H1 (cell line): ENCODE measurements at regions not wholly inside any gene's neighbourhood (a gene's known extent, or its start where the extent isn't known, plus 50 kb on each side); places are given as distances from the start of the nearest gene placed in this dataset.

Experiments
- CBX5 ChIP-seq: fragments of 300-800, 300-1000 bp; sonication (generic); IDR thresholded peaks from 2 replicates; pipeline ENCODE4 v1.7.1; 2016; ENCODE audit warnings: antibody characterized with exemption, low read length, low read depth
- CHD2 ChIP-seq: IDR thresholded peaks from 2 replicates; pipeline ENCODE4 v1.6.1; 2012; ENCODE audit warnings: low read length, improper control_type of control experiment
- KDM1A ChIP-seq: fragments of 200-600, 300-600 bp; sonication (generic); IDR thresholded peaks from 2 replicates; pipeline ENCODE4 v1.7.1; 2016; ENCODE audit warnings: mild to moderate bottlenecking, low read length, borderline replicate concordance
- RXRA ChIP-seq: IDR thresholded peaks from 2 replicates; pipeline ENCODE4 v1.6.1; 2011; ENCODE audit warnings: low read depth, mild to moderate bottlenecking, low read length, moderate library complexity; ENCODE audit not compliant: insufficient read depth
- TF ChIP-seq, protein P1 (sequence below): fragments of 300-600 bp; sonication (generic); IDR thresholded peaks from 2 replicates; pipeline ENCODE4 v1.7.1; 2012; ENCODE audit warnings: low read length, moderate library complexity, mild to moderate bottlenecking, inconsistent platforms; ENCODE audit not compliant: insufficient replicate concordance

DNA sequence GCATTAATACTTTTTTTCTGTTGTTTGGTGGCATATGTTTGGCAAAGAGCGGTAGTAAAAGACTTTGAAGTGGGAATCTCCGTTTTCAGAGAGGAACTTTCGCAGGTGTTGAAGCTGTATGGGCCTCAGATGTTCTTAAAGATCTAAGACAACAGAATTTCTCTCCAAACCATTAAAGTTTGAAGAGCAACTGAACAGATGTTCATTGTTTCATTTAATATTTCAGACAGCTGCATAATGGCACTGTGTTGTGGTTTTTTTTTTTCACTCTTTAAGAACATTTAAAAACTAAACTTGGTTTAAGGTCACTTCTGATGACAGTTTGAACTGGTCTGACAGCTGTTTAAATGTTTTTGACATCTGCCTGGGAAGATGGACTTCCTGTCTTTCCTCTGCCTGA is 882.7 kb upstream of the PCDH10 start (continued):
- TF ChIP-seq KDM1A (no peak), CHD2 (no peak), CBX5 (no peak), RXRA (no peak)
- TF ChIP-seq, protein P1, sequence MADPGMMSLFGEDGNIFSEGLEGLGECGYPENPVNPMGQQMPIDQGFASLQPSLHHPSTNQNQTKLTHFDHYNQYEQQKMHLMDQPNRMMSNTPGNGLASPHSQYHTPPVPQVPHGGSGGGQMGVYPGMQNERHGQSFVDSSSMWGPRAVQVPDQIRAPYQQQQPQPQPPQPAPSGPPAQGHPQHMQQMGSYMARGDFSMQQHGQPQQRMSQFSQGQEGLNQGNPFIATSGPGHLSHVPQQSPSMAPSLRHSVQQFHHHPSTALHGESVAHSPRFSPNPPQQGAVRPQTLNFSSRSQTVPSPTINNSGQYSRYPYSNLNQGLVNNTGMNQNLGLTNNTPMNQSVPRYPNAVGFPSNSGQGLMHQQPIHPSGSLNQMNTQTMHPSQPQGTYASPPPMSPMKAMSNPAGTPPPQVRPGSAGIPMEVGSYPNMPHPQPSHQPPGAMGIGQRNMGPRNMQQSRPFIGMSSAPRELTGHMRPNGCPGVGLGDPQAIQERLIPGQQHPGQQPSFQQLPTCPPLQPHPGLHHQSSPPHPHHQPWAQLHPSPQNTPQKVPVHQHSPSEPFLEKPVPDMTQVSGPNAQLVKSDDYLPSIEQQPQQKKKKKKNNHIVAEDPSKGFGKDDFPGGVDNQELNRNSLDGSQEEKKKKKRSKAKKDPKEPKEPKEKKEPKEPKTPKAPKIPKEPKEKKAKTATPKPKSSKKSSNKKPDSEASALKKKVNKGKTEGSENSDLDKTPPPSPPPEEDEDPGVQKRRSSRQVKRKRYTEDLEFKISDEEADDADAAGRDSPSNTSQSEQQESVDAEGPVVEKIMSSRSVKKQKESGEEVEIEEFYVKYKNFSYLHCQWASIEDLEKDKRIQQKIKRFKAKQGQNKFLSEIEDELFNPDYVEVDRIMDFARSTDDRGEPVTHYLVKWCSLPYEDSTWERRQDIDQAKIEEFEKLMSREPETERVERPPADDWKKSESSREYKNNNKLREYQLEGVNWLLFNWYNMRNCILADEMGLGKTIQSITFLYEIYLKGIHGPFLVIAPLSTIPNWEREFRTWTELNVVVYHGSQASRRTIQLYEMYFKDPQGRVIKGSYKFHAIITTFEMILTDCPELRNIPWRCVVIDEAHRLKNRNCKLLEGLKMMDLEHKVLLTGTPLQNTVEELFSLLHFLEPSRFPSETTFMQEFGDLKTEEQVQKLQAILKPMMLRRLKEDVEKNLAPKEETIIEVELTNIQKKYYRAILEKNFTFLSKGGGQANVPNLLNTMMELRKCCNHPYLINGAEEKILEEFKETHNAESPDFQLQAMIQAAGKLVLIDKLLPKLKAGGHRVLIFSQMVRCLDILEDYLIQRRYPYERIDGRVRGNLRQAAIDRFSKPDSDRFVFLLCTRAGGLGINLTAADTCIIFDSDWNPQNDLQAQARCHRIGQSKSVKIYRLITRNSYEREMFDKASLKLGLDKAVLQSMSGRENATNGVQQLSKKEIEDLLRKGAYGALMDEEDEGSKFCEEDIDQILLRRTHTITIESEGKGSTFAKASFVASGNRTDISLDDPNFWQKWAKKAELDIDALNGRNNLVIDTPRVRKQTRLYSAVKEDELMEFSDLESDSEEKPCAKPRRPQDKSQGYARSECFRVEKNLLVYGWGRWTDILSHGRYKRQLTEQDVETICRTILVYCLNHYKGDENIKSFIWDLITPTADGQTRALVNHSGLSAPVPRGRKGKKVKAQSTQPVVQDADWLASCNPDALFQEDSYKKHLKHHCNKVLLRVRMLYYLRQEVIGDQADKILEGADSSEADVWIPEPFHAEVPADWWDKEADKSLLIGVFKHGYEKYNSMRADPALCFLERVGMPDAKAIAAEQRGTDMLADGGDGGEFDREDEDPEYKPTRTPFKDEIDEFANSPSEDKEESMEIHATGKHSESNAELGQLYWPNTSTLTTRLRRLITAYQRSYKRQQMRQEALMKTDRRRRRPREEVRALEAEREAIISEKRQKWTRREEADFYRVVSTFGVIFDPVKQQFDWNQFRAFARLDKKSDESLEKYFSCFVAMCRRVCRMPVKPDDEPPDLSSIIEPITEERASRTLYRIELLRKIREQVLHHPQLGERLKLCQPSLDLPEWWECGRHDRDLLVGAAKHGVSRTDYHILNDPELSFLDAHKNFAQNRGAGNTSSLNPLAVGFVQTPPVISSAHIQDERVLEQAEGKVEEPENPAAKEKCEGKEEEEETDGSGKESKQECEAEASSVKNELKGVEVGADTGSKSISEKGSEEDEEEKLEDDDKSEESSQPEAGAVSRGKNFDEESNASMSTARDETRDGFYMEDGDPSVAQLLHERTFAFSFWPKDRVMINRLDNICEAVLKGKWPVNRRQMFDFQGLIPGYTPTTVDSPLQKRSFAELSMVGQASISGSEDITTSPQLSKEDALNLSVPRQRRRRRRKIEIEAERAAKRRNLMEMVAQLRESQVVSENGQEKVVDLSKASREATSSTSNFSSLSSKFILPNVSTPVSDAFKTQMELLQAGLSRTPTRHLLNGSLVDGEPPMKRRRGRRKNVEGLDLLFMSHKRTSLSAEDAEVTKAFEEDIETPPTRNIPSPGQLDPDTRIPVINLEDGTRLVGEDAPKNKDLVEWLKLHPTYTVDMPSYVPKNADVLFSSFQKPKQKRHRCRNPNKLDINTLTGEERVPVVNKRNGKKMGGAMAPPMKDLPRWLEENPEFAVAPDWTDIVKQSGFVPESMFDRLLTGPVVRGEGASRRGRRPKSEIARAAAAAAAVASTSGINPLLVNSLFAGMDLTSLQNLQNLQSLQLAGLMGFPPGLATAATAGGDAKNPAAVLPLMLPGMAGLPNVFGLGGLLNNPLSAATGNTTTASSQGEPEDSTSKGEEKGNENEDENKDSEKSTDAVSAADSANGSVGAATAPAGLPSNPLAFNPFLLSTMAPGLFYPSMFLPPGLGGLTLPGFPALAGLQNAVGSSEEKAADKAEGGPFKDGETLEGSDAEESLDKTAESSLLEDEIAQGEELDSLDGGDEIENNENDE: no peak
- TF ChIP-seq, all 59 proteins: peak for 0
